Tibial artery (tissue), 4 donors: ENCODE measurements at regions not wholly inside any gene's neighbourhood (a gene's known extent, or its start where the extent isn't known, plus 50 kb on each side); places are given as distances from the start of the nearest gene placed in this dataset.

Source experiments
- DNase-seq, 2 donors: peaks; one replicate each; pipeline ENCODE4 v3.0.0-alpha.2; 2019
- H3K27ac ChIP-seq, 2 donors: fragments of 200-600 bp; sonication (generic) in 1 of 2; 1 replicate in 1 of 2; 2 replicates in 1 of 2; pipeline ENCODE4 v1.5.1; 2018 to 2019; ENCODE audit warnings: mild to moderate bottlenecking in 1 of 2
- H3K27me3 ChIP-seq, 2 donors: fragments of 200-600 bp; sonication (generic) in 1 of 2; one replicate each; pipeline versions ENCODE4 v1.5.1 to v1.6.0; 2016 to 2019
- H3K36me3 ChIP-seq, 3 donors: fragments of 200-600 bp; sonication (generic) in 2 of 3; one replicate each; pipeline ENCODE4 v1.5.1; 2016 to 2019; ENCODE audit warnings: mild to moderate bottlenecking in 2 of 3
- H3K4me1 ChIP-seq, 4 donors: fragments of 200-600 bp; sonication (generic) in 2 of 4; 1 replicate in 3 of 4; 2 replicates in 1 of 4; pipeline ENCODE4 v1.5.1; 2016 to 2019
- H3K4me3 ChIP-seq, 2 donors: fragments of 200-600 bp; sonication (generic) in 1 of 2; 1 replicate in 1 of 2; 2 replicates in 1 of 2; pipeline ENCODE4 v1.5.1; 2018 to 2019; ENCODE audit warnings: mild to moderate bottlenecking in 2 of 2
- H3K9me3 ChIP-seq, 3 donors: fragments of 200-600 bp; sonication (generic) in 1 of 3; one replicate each; pipeline ENCODE4 v1.5.1; 2016 to 2019
- intact Hi-C: fragments of 100-400 bp; cut with DNase I; formaldehyde crosslinking; loops from one replicate; pipeline ENCODE4 v1.15.0; 2023; ENCODE audit warnings: low total_unique reads
- TF ChIP-seq, protein P1 (sequence below), 2 experiments: fragments of 200-600 bp in 1 of 2; fragments of 450-650 bp in 1 of 2; IDR thresholded peaks; one replicate each; pipeline ENCODE4 v1.5.1; 2017 to 2019; ENCODE audit warnings: antibody characterized with exemption in 2 of 2, mild to moderate bottlenecking in 1 of 2, moderate library complexity in 1 of 2

DNA sequence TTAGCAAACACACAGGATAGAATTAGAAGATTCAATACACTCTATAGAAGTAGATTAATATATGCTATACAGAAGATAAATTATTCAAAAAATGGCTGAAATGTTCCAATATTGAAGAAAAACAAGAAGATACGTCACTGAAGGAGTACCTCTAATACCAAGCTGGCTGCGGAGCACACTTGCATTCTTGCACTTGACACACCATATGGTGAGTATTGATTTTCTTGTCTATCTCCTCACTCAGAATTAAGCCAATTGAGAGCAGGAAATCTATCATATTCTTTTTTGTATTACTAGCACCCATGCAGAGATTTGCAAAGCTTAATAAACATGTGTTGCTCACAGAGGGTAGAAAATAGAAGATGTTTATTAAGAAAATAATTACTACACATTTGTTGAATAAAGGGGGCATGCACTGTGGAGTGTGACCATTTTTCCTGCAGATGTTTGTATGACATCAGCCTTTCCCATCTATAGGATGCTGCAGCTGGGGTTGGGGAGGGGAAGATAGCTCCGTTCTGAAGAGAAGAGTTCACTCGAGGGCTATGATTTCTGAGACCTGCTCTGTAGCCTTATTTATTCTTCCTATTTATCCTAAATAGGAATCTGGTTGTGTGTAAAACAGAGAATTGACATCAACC, 318.1 kb downstream of the HHIPL2 start:
- no peaks in the 10 kb centered on the region for H3K36me3 ChIP-seq
- no peaks in the 10 kb centered on the region for H3K9me3 ChIP-seq
- no peak overlapping the region for H3K4me3 ChIP-seq
- no peak for DNase-seq
- TF ChIP-seq, protein P1, sequence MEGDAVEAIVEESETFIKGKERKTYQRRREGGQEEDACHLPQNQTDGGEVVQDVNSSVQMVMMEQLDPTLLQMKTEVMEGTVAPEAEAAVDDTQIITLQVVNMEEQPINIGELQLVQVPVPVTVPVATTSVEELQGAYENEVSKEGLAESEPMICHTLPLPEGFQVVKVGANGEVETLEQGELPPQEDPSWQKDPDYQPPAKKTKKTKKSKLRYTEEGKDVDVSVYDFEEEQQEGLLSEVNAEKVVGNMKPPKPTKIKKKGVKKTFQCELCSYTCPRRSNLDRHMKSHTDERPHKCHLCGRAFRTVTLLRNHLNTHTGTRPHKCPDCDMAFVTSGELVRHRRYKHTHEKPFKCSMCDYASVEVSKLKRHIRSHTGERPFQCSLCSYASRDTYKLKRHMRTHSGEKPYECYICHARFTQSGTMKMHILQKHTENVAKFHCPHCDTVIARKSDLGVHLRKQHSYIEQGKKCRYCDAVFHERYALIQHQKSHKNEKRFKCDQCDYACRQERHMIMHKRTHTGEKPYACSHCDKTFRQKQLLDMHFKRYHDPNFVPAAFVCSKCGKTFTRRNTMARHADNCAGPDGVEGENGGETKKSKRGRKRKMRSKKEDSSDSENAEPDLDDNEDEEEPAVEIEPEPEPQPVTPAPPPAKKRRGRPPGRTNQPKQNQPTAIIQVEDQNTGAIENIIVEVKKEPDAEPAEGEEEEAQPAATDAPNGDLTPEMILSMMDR (IDR thresholded peaks at IDR 0.05): no peak
- H3K27ac ChIP-seq: no peak overlapping the region
- intact Hi-C loops: no loop called here
- H3K27me3 ChIP-seq: no peaks in the 10 kb centered on the region
- H3K4me1 ChIP-seq: peaks cover 0 to 10% (median 0%) of the 10 kb centered on the region in 4 donors

DNA sequence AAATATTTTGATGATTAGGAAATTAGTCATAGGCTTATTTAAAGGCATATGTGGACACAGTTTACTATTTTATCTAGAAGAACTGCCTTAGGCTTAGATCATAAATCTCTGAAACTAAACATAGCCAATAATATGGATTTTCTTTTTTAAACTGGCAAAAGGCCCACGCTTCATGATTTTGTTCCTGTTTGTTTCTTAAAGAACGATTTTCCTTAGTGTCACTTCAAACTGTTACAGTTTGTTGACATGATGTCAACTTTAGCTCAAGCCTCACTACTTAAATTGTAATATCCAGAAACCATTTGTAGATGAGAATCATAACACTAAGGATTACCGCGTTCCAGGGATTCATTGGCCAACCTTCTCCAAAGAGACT, 322.6 kb downstream of the HHIPL2 start:
- Histone ChIP-seq H3K9me3 (peaks cover 0 to 3% (median 0%) of the 10 kb centered on the region in 3 donors), H3K27me3 (no peaks in the 10 kb centered on the region), H3K4me1 (peaks cover 0 to 12% (median 0%) of the 10 kb centered on the region in 4 donors), H3K4me3 (no peak overlapping the region), H3K36me3 (no peaks in the 10 kb centered on the region), H3K27ac (no peak overlapping the region)
- intact Hi-C loops: no loop called here
- TF ChIP-seq, protein P1 (IDR thresholded peaks at IDR 0.05): no peak
- DNase-seq: no peak

DNA sequence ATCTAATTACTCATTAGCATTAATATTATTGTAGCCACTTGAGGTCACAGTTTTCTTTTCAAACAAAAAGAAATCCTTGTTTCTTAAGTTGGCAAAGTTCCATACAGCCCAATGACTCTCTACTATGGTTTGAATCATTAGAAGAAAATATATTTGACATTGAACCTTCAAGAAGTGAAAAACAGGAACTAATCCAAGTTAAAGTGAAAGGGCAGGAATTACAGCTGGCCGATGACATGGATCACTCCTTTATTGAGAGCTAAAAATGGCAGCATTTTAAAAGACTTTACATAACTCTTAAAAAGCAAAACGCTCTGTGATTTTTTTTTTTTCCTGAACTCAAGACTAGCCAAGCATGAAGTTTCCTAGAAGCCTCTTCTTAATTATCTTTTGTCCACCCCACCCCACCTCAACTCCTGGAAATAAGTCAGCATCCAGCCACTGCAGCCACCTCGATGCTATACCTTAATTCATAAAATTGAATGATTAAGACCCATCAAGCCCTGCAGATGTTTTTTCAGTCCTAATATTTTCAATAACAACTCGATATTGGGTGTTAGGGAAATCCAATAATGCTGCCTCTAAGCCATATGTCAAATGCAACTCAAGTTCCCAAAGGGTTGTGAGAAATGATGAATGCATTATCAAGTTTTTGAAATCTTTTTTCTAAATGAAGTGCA, 323.1 kb downstream of the HHIPL2 start:
- H3K4me3 ChIP-seq: no peak overlapping the region
- H3K4me1 ChIP-seq: peaks cover 0 to 12% (median 0%) of the 10 kb centered on the region in 4 donors
- intact Hi-C loops: no loop called here
- peaks cover 0 to 8% (median 0%) of the 10 kb centered on the region in 3 donors for H3K9me3 ChIP-seq
- no peaks in the 10 kb centered on the region for H3K27me3 ChIP-seq
- TF ChIP-seq, protein P1 (IDR thresholded peaks at IDR 0.05): no peak
- DNase-seq: no peak
- H3K36me3 ChIP-seq: no peaks in the 10 kb centered on the region
- H3K27ac ChIP-seq: no peak overlapping the region

DNA sequence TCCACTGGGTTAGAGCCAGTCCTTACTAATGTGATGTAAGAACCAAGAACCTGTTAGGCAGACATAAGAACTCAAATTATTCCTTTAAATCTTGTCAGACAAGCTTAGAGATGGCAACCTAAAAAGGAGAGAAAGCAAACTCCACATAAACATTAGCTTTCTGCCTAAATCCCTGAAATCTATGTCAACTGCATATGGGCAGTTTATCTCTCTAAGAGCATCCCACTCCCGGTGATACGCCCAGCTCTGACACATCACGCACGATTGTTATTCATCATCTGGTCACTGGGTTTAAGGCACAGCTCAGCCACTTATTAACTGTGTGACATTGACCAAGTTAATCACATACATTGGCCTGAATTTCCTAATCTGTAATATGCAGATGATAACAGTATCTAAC, 323.7 kb downstream of the HHIPL2 start:
- TF ChIP-seq, protein P1 (IDR thresholded peaks at IDR 0.05): no peak
- DNase-seq: no peak
- H3K9me3 ChIP-seq: peaks cover 0 to 13% (median 0%) of the 10 kb centered on the region in 3 donors
- H3K4me1 ChIP-seq: peaks cover 0 to 12% (median 0%) of the 10 kb centered on the region in 4 donors
- intact Hi-C loops: no loop called here
- no peak overlapping the region for H3K4me3 ChIP-seq
- H3K36me3 ChIP-seq: no peaks in the 10 kb centered on the region
- H3K27ac ChIP-seq: no peak overlapping the region
- no peaks in the 10 kb centered on the region for H3K27me3 ChIP-seq

DNA sequence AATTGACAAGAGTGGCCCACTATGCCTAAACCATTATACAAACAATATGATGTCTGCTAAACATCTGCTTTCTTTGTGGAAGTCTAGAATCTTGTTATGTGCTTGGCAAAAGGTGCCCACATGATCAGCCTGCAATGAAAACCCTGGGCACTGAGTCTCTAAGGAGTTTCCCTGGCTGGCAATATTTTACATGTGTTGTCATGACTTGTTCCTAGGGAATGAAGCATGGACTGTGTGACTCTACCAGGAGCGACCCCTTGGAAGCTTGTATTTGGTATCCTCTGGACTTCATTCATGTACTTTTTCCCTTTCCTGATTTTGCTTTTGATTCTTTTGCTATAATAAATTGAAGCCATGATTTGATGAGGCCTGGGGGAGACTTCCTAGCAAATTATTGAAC, 324.9 kb downstream of the HHIPL2 start:
- intact Hi-C loops: no loop called here
- H3K4me3 ChIP-seq: no peak overlapping the region
- no peak overlapping the region for H3K27ac ChIP-seq
- peaks cover 0 to 12% (median 0%) of the 10 kb centered on the region in 4 donors for H3K4me1 ChIP-seq
- DNase-seq: no peak
- TF ChIP-seq, protein P1 (IDR thresholded peaks at IDR 0.05): no peak
- no peaks in the 10 kb centered on the region for H3K27me3 ChIP-seq
- H3K36me3 ChIP-seq: no peaks in the 10 kb centered on the region
- peaks cover 0 to 13% (median 0%) of the 10 kb centered on the region in 3 donors for H3K9me3 ChIP-seq
